HEK293 (cell line): ENCODE measurements at regions not wholly inside any gene's neighbourhood (a gene's known extent, or its start where the extent isn't known, plus 50 kb on each side); places are given as distances from the start of the nearest gene placed in this dataset.

ENCODE experiments used
- CTCF ChIA-PET: fragments of 350-600 bp; formaldehyde crosslinking; extraction: SDS; loops from one replicate; lab custom pipeline; 2021; ENCODE audit warnings: antibody characterized with exemption; lab: Yijun Ruan, JAX
- POLR2A ChIA-PET: fragments of 300-600 bp; formaldehyde crosslinking; extraction: SDS; loops from one replicate; lab custom pipeline; 2020; ENCODE audit warnings: antibody characterized with exemption, inconsistent platforms; lab: Yijun Ruan, JAX
- H3K27ac ChIP-seq: fragments of 200-500 bp; sonication (Bioruptor generic); 2 replicates; pipeline ENCODE4 v1.5.1; 2014; ENCODE audit warnings: low read depth, low read length, control low read depth, inconsistent platforms; ENCODE audit errors: extremely low read depth
- H3K36me3 ChIP-seq, 2 experiments: fragments of 200-500 bp in 1 of 2; sonication (Bioruptor generic) in 1 of 2; 1 replicate in 1 of 2; 2 replicates in 1 of 2; pipeline ENCODE4 v1.5.1; 2014 to 2017; ENCODE audit warnings: inconsistent platforms in 2 of 2, low read length in 2 of 2; ENCODE audit not compliant: control insufficient read depth in 2 of 2, insufficient read depth in 1 of 2
- H3K4me1 ChIP-seq: fragments of 200-500 bp; sonication (Bioruptor generic); 2 replicates; pipeline ENCODE4 v1.5.1; 2014; ENCODE audit warnings: mild to moderate bottlenecking, low read length, inconsistent platforms; ENCODE audit not compliant: control insufficient read depth, insufficient read depth
- H3K4me3 ChIP-seq: 2 replicates; pipeline ENCODE4 v1.5.1; 2011; ENCODE audit warnings: low read depth, mild to moderate bottlenecking, control low read depth, low read length, moderate library complexity
- H3K9me3 ChIP-seq: fragments of 200-500 bp; sonication (Bioruptor generic); 2 replicates; pipeline ENCODE4 v1.5.1; 2014; ENCODE audit warnings: low read depth, low read length, inconsistent platforms; ENCODE audit not compliant: control insufficient read depth, insufficient read depth
- ATF2 ChIP-seq: fragments of 450-650 bp; formaldehyde crosslinking; IDR thresholded peaks from 2 replicates; pipeline ENCODE4 v1.5.1; 2016; ENCODE audit warnings: missing biosample characterization, missing genetic modification characterization, low read depth
- BCL11A ChIP-seq: fragments of 450-650 bp; formaldehyde crosslinking; IDR thresholded peaks from 2 replicates; pipeline ENCODE4 v1.5.1; 2016; ENCODE audit warnings: low read depth, missing biosample characterization, missing genetic modification characterization
- BCL11B ChIP-seq: fragments of 450-650 bp; formaldehyde crosslinking; IDR thresholded peaks from 2 replicates; pipeline ENCODE4 v1.5.1; 2016; ENCODE audit warnings: low read depth, missing biosample characterization, missing genetic modification characterization
- BCL6B ChIP-seq: fragments of 450-650 bp; formaldehyde crosslinking; IDR thresholded peaks from 2 replicates; pipeline ENCODE4 v1.5.1; 2017; ENCODE audit warnings: missing biosample characterization, missing genetic modification characterization
- GLI4 ChIP-seq: fragments of 450-650 bp; formaldehyde crosslinking; IDR thresholded peaks from 2 replicates; pipeline ENCODE4 v1.5.1; 2016; ENCODE audit warnings: missing biosample characterization, missing genetic modification characterization
- GLIS1 ChIP-seq: fragments of 450-650 bp; formaldehyde crosslinking; IDR thresholded peaks from 2 replicates; pipeline ENCODE4 v1.5.1; 2016; ENCODE audit warnings: missing biosample characterization, missing genetic modification characterization
- YY2 ChIP-seq: fragments of 450-650 bp; formaldehyde crosslinking; IDR thresholded peaks from 2 replicates; pipeline ENCODE4 v1.5.1; 2016; ENCODE audit warnings: missing biosample characterization, missing genetic modification characterization
- ZBTB10 ChIP-seq: fragments of 450-650 bp; formaldehyde crosslinking; IDR thresholded peaks from 2 replicates; pipeline ENCODE4 v1.5.1; 2016; ENCODE audit warnings: missing biosample characterization, missing genetic modification characterization
- ZBTB8A ChIP-seq: fragments of 450-650 bp; formaldehyde crosslinking; IDR thresholded peaks from 2 replicates; pipeline ENCODE4 v1.5.1; 2016; ENCODE audit warnings: missing biosample characterization, missing genetic modification characterization
- ZEB2 ChIP-seq: fragments of 450-650 bp; formaldehyde crosslinking; IDR thresholded peaks from 2 replicates; pipeline ENCODE4 v1.5.1; 2016; ENCODE audit warnings: missing biosample characterization, missing genetic modification characterization
- ZFP37 ChIP-seq: fragments of 450-650 bp; formaldehyde crosslinking; IDR thresholded peaks from 2 replicates; pipeline ENCODE4 v1.5.1; 2016; ENCODE audit warnings: missing biosample characterization, missing genetic modification characterization
- ZNF324 ChIP-seq: fragments of 450-650 bp; formaldehyde crosslinking; IDR thresholded peaks from 2 replicates; pipeline ENCODE4 v1.5.1; 2016; ENCODE audit warnings: missing biosample characterization, missing genetic modification characterization
- ZNF354C ChIP-seq: fragments of 450-650 bp; formaldehyde crosslinking; IDR thresholded peaks from 2 replicates; pipeline ENCODE4 v1.5.1; 2016; ENCODE audit warnings: missing biosample characterization, missing genetic modification characterization, low read depth, borderline replicate concordance
- ZNF624 ChIP-seq: fragments of 450-650 bp; formaldehyde crosslinking; IDR thresholded peaks from 2 replicates; pipeline ENCODE4 v1.5.1; 2017; ENCODE audit warnings: missing biosample characterization, missing genetic modification characterization
- ZNF645 ChIP-seq: fragments of 450-650 bp; formaldehyde crosslinking; IDR thresholded peaks from 2 replicates; pipeline ENCODE4; 2016; ENCODE audit warnings: missing biosample characterization, missing genetic modification characterization
- ZNF837 ChIP-seq: fragments of 450-650 bp; formaldehyde crosslinking; IDR thresholded peaks from 2 replicates; pipeline ENCODE4 v1.5.1; 2016; ENCODE audit warnings: missing biosample characterization, missing genetic modification characterization
- ZXDB ChIP-seq: fragments of 450-650 bp; formaldehyde crosslinking; IDR thresholded peaks from 2 replicates; pipeline ENCODE4 v1.5.1; 2016; ENCODE audit warnings: missing biosample characterization, missing genetic modification characterization
- TF ChIP-seq, protein P1 (sequence below): fragments of 450-650 bp; formaldehyde crosslinking; optimal IDR thresholded peaks from 2 replicates; pipeline ENCODE3; 2016; ENCODE audit warnings: missing biosample characterization, mild to moderate bottlenecking, missing genetic modification characterization
- TF ChIP-seq, protein P2 (sequence below): fragments of 450-650 bp; formaldehyde crosslinking; IDR thresholded peaks from 2 replicates; pipeline ENCODE4 v1.5.1; 2016; ENCODE audit warnings: missing biosample characterization, missing genetic modification characterization
- TF ChIP-seq, protein P3 (sequence below): sonication (generic); formaldehyde crosslinking; IDR thresholded peaks from 2 replicates; pipeline ENCODE4 v1.8.1; 2022; ENCODE audit warnings: mild to moderate bottlenecking, moderate library complexity, missing genetic modification reagents

- TF ChIP-seq, protein P1, sequence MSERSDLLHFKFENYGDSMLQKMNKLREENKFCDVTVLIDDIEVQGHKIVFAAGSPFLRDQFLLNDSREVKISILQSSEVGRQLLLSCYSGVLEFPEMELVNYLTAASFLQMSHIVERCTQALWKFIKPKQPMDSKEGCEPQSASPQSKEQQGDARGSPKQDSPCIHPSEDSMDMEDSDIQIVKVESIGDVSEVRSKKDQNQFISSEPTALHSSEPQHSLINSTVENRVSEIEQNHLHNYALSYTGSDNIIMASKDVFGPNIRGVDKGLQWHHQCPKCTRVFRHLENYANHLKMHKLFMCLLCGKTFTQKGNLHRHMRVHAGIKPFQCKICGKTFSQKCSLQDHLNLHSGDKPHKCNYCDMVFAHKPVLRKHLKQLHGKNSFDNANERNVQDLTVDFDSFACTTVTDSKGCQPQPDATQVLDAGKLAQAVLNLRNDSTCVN: no peak
- TF ChIP-seq ZNF624: no peak
- no peak for TF ChIP-seq YY2 (tag by site-specific recombination)
- TF ChIP-seq ZBTB8A (tag by site-specific recombination): no peak
- no peak for TF ChIP-seq GLIS1 (tag by site-specific recombination)
- TF ChIP-seq, protein P2, sequence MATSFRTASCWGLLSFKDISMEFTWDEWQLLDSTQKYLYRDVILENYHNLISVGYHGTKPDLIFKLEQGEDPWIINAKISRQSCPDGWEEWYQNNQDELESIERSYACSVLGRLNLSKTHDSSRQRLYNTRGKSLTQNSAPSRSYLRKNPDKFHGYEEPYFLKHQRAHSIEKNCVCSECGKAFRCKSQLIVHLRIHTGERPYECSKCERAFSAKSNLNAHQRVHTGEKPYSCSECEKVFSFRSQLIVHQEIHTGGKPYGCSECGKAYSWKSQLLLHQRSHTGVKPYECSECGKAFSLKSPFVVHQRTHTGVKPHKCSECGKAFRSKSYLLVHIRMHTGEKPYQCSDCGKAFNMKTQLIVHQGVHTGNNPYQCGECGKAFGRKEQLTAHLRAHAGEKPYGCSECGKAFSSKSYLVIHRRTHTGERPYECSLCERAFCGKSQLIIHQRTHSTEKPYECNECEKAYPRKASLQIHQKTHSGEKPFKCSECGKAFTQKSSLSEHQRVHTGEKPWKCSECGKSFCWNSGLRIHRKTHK (tag by site-specific recombination): no peak
- TF ChIP-seq ZXDB (tag by site-specific recombination): no peak
- no peak for TF ChIP-seq ZBTB10
- no peak for TF ChIP-seq ZNF354C
- TF ChIP-seq ZFP37: no peak
- TF ChIP-seq BCL11B (tag by site-specific recombination): no peak
- no peak for TF ChIP-seq ZNF324 (tag by site-specific recombination)
- no peak for TF ChIP-seq ZNF837 (tag by site-specific recombination)
- no peak for TF ChIP-seq BCL11A (tag by site-specific recombination)
- TF ChIP-seq ATF2 (tag by site-specific recombination): no peak
- no peak for TF ChIP-seq BCL6B
- no peak for TF ChIP-seq ZNF645 (tag by site-specific recombination)
These were observed 145.6 kb downstream of the CSNK2A3 start (continued) for GRCh38 chr11:11207428-11207827.

GRCh38 chr11:11206484-11206883 lies 146.6 kb downstream of the CSNK2A3 start:
- ChIA-PET POLR2A (no interaction called here), CTCF (no interaction called here)
- H3K9me3 ChIP-seq: no peaks in the 10 kb centered on the region
- H3K4me1 ChIP-seq: no peaks in the 10 kb centered on the region
- TF ChIP-seq, protein P3, sequence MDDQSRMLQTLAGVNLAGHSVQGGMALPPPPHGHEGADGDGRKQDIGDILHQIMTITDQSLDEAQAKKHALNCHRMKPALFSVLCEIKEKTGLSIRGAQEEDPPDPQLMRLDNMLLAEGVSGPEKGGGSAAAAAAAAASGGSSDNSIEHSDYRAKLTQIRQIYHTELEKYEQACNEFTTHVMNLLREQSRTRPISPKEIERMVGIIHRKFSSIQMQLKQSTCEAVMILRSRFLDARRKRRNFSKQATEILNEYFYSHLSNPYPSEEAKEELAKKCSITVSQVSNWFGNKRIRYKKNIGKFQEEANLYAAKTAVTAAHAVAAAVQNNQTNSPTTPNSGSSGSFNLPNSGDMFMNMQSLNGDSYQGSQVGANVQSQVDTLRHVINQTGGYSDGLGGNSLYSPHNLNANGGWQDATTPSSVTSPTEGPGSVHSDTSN (CRISPR knock-in tag): no peak
- TF ChIP-seq GLI4 (tag by site-specific recombination) (no peak), ZNF624 (no peak), ZEB2 (no peak)
- TF ChIP-seq, all 188 proteins: peak for 0
- no peak overlapping the region for H3K4me3 ChIP-seq
- no peaks in the 10 kb centered on the region for H3K36me3 ChIP-seq
- no peak overlapping the region for H3K27ac ChIP-seq
